Liver (tissue), 8 donors: ENCODE measurements at regions not wholly inside any gene's neighbourhood (a gene's known extent, or its start where the extent isn't known, plus 50 kb on each side); places are given as distances from the start of the nearest gene placed in this dataset.

Experiments
- DNase-seq: peaks from one replicate; pipeline ENCODE4 v3.0.0-alpha.2; 2017; ENCODE audit warnings: low spot score
- H3K27ac ChIP-seq, 2 donors: one replicate each; pipeline ENCODE4 v1.7.0; 2013; ENCODE audit warnings: inconsistent platforms in 2 of 2, low read length in 2 of 2, control low read depth in 1 of 2, low read depth in 1 of 2, mild to moderate bottlenecking in 1 of 2
- H3K27me3 ChIP-seq, 4 donors: one replicate each; pipeline versions ENCODE4 v1.6.1 to v1.7.0; 2013; ENCODE audit warnings: low read length in 3 of 4, inconsistent platforms in 1 of 4, mild to moderate bottlenecking in 1 of 4, moderate library complexity in 1 of 4; ENCODE audit not compliant: control insufficient read depth in 4 of 4, insufficient read depth in 4 of 4
- H3K36me3 ChIP-seq, 4 donors: one replicate each; pipeline versions ENCODE4 v1.6.1 to v1.7.0; 2013; ENCODE audit warnings: low read length in 3 of 4, mild to moderate bottlenecking in 3 of 4, low read depth in 1 of 4, moderate library complexity in 1 of 4; ENCODE audit not compliant: control insufficient read depth in 4 of 4, insufficient read depth in 3 of 4
- H3K4me1 ChIP-seq, 4 donors: one replicate each; pipeline versions ENCODE4 v1.6.1 to v1.7.0; 2013; ENCODE audit warnings: low read length in 3 of 4, mild to moderate bottlenecking in 3 of 4, moderate library complexity in 1 of 4; ENCODE audit not compliant: control insufficient read depth in 4 of 4, insufficient read depth in 4 of 4
- H3K4me3 ChIP-seq, 3 donors: one replicate each; pipeline versions ENCODE4 v1.6.1 to v1.7.0; 2013; ENCODE audit warnings: low read length in 3 of 3, control low read depth in 1 of 3, low read depth in 1 of 3, mild to moderate bottlenecking in 1 of 3
- H3K9ac ChIP-seq, 2 donors: one replicate each; pipeline ENCODE4 v1.7.0; 2013; ENCODE audit warnings: low read length in 2 of 2, mild to moderate bottlenecking in 2 of 2, moderate library complexity in 2 of 2, control low read depth in 1 of 2, low read depth in 1 of 2
- H3K9me3 ChIP-seq, 4 donors: one replicate each; pipeline versions ENCODE4 v1.6.1 to v1.7.0; 2013; ENCODE audit warnings: low read length in 3 of 4; ENCODE audit not compliant: control insufficient read depth in 4 of 4
- CTCF ChIP-seq: fragments of 150-350 bp; IDR thresholded peaks from 2 replicates; pipeline ENCODE4 v1.5.1; 2017; ENCODE audit warnings: improper control_type of control experiment, low read depth, low read length; ENCODE audit not compliant: missing input control
- FOXA1 ChIP-seq: IDR thresholded peaks from 2 replicates; pipeline ENCODE4 v1.6.1; 2016; ENCODE audit warnings: antibody characterized with exemption
- FOXA2 ChIP-seq: IDR thresholded peaks from 2 replicates; pipeline ENCODE4 v1.6.1; 2016; ENCODE audit warnings: antibody characterized with exemption
- HNF4G ChIP-seq: IDR thresholded peaks from 2 replicates; pipeline ENCODE4 v1.6.1; 2016; ENCODE audit warnings: antibody characterized with exemption
- JUND ChIP-seq, 2 donors: IDR thresholded peaks; 2 replicates each; pipeline ENCODE4 v1.6.1; 2016; ENCODE audit warnings: antibody characterized with exemption in 2 of 2
- NR2F2 ChIP-seq: IDR thresholded peaks from 2 replicates; pipeline ENCODE4 v1.6.1; 2016; ENCODE audit warnings: antibody characterized with exemption
- RAD21 ChIP-seq, 2 donors: IDR thresholded peaks; 2 replicates each; pipeline ENCODE4 v1.6.1; 2016; ENCODE audit warnings: antibody characterized with exemption in 2 of 2, mild to moderate bottlenecking in 2 of 2
- REST ChIP-seq: IDR thresholded peaks from 2 replicates; pipeline ENCODE4 v1.6.1; 2016; ENCODE audit warnings: antibody characterized with exemption, mild to moderate bottlenecking
- ZBTB33 ChIP-seq: IDR thresholded peaks from 2 replicates; pipeline ENCODE4 v1.6.1; 2016; ENCODE audit warnings: antibody characterized with exemption
- WGBS: extraction: QIAGEN DNeasy Blood & Tissue Kit; methylation state at CpG from one replicate; pipeline ENCODE4 v1.1.7; 2013; 5-methylcytosine and 5-hydroxymethylcytosine counted together
- donor health status: healthy.
- donor health status: healthy.
- donor health status: healthy.
- donor health status: healthy.
- donor health status: healthy.

GRCh38 chr15:81814882-81815455, 230.8 kb downstream of the MEX3B start:
- no peak for DNase-seq
- H3K4me3 ChIP-seq: no peak overlapping the region
- no peak overlapping the region for H3K27ac ChIP-seq
- H3K27me3 ChIP-seq: no peaks in the 10 kb centered on the region
- H3K9me3 ChIP-seq: no peaks in the 10 kb centered on the region
- H3K4me1 ChIP-seq: peaks cover 0 to 1% (median 0%) of the 10 kb centered on the region in 4 donors
- no peak overlapping the region for H3K9ac ChIP-seq
- WGBS: 88% methylated on average over 7 of the region's 7 CpGs
- H3K36me3 ChIP-seq: no peaks in the 10 kb centered on the region
- no peak for TF ChIP-seq FOXA1
- no peak for TF ChIP-seq ZBTB33
- TF ChIP-seq NR2F2: no peak
- no peak for TF ChIP-seq HNF4G
- TF ChIP-seq JUND (IDR thresholded peaks at IDR 0.05): no peak
- no peak for TF ChIP-seq FOXA2
- no peak for TF ChIP-seq REST

GRCh38 chr15:81813215-81813614, 232.6 kb downstream of the MEX3B start:
- DNase-seq: no peak

More at GRCh38 chr15:81813215-81813614, 232.6 kb downstream of the MEX3B start:
- WGBS: 45% methylated on average over 3 of the region's 3 CpGs
- no peaks in the 10 kb centered on the region for H3K36me3 ChIP-seq
- H3K9ac ChIP-seq: no peak overlapping the region
- H3K27ac ChIP-seq: no peak overlapping the region
- TF ChIP-seq FOXA1: no peak
- peak; percentile 41 for TF ChIP-seq CTCF
- no peak for TF ChIP-seq REST
- TF ChIP-seq RAD21 (IDR thresholded peaks at IDR 0.05): peak; percentile 50 to 60
- H3K9me3 ChIP-seq: no peaks in the 10 kb centered on the region
- no peak overlapping the region for H3K4me3 ChIP-seq
- no peaks in the 10 kb centered on the region for H3K27me3 ChIP-seq
- H3K4me1 ChIP-seq: peaks cover 0 to 1% (median 0%) of the 10 kb centered on the region in 4 donors
